NCI-H524 (cell line): ENCODE measurements at regions not wholly inside any gene's neighbourhood (a gene's known extent, or its start where the extent isn't known, plus 50 kb on each side); places are given as distances from the start of the nearest gene placed in this dataset.

Experiments
- DNase-seq, 2 experiments: peaks; one replicate each; lab custom pipeline; 2025; lab: John Stamatoyannopoulos, UW

GRCh38 chr10:131650169-131650705 lies 250.6 kb upstream of the PPP2R2D start:
- no peak for DNase-seq

DNA sequence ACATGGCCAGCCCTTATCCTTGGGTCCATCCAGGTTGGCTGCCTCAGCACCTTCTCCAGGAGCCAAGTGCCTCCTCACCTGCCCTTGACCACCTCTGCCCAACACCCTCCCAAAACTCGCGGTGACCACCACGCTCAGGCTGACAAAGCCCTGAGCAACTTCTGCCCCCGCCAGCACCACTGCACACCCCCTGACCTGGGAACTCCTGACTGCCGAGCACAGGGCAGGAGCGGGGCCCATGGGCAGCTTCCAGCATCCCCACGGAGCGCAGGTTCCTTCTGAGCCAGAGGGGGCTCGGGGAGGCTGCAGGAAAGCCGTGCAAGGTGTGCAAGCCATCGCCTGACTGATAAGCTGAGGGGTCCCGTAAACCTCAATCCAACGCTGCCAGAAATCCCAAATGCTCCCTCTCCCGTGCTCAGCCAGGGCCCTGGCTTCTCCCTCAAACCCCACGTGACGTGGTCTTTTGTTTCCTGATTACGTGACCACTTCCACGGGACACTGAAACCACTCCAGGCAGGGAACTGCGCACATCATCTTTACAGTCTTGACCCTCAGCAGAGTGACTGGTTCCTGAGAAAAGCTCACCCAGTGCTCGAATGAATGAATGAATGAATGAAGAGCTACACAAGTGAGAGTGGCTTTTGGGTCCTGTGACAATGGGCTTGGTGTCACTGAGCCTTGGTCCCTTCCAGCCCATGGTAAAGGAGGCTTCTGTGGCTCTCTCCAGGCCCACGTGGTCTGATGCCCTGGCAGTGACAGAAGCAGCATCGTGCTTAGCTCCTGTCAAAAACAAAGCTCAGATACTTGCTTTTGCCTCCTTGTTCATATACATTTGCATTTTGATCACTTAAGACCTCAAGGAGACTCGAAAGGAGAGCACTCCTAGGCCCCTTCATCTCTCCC lies 249.8 kb upstream of the PPP2R2D start:
- no peak for DNase-seq

DNA sequence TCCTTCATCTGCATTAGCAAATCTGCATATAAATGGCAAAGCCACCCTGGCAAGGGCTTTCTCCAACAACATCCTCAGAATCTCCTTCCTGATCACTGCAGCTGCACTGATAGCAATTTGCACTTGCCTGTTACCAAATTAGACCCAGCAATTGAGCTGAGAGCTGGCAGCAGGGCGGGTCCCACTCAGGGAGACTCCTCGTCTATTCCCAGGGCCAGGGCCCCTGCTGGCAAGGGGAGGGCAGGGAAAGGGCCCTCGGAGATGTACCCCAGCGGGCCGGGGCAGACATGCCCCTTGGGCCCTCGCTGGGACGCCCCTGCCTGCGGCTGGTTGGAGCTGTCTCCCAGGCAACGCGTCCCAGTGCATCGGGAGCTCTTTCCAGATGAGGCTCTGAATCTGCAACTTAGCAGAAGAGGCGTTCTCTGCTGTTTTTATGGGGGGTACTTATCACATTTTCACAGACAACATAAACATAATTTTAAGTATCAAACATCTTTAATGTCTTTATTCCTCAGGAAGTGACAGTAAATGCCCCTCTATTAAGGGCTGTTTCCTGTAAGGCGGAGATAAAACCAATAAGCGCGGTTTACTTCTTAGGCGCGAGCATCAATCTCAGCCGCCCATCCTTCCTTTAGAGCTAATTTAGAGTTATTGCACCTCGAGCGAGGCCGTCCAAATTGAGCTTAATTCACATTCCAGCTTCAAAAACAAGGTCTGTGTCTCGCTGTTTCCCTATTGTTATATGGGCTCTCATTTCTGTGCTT lies 249.0 kb upstream of the PPP2R2D start:
- DNase-seq: no peak

GRCh38 chr10:131652438-131653139 lies 248.2 kb upstream of the PPP2R2D start:
- no peak for DNase-seq

DNA sequence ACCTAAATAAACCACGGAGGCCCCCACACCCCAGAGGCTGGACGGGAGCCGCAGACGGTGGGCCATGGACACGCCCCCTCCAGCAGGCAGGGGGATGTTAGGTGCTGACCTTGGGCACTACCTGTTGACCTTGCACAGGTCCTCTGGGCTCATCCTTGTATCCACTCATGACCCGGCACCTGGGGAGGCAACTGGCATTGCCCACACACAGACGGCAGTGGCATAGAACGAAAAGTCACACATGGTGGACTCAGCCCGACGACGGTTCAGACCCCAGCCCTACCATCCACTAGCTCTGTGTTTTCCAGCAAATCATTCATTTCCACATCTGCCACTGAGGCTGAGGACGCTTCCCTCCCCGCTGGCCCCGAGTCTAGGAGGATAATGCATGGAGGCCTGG lies 247.7 kb upstream of the PPP2R2D start:
- no peak for DNase-seq

DNA sequence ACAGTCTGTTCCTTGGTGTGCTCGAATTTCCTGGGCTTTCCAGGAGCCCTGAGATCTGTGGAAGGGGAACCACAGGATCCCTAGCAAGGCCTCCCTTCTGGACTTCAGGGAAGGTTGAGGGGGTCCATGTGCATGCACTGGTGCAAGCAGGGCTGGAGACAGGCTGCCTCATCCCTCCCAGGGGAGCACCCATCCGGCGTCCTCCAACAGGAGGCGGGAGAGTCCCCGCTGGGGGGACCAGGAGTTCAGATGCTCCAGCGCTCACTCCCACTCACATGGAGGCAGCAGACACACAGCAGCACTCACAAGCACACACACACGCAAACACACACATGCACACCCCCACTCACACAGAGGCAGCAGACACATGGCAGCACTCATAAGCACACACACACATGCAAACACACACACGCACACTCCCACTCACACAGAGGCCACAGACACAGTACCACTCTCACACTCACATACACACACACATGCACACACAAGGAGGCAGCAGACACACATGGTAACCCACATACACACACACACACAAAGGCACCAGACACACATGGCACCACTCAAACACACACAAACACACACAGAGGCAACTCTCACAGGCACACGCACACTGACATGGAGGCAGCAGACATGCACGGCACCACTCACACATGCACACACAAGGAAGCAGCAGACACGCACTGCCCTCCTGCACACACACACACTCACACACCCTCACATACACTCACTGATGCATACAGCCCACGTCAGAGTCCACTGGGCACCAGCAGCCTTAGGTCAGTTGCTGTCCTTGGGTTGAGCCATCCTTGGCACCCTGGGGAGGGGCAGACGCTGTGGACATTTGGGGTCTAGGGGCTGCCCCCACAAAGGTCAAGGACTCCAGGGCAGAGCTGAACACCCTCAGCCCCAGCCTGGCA lies 247.0 kb upstream of the PPP2R2D start:
- no peak for DNase-seq

DNA sequence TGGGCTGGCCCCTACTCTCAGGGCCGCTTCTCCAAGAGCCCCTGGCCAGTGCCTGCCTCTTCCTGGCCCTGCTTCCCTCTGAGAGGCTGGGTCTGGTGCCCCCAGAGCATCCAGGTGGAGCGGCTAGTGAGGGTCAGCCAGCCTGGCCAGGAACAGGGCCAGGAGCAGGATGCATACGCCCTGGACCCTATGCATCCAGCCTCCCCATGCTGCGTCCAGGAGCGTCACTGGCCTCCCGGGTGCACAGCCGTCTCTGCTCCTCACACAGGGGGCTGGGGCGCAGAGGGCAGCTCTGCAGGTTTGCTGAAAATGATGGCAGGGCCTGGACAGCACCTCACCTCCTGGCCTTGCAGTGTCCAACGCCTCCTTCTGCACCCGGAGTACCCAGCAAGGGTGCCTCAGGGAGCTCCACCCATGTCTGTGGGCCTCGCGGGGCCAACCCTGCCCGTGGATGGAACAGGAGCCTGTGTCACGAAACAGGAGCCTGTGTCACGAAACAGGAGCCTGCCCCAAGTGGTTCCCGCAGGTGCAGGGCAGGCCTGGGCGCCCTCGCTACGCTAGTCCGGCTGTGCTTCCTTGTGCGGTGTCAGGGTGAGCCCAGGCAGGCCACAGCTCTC lies 246.2 kb upstream of the PPP2R2D start:
- no peak for DNase-seq

DNA sequence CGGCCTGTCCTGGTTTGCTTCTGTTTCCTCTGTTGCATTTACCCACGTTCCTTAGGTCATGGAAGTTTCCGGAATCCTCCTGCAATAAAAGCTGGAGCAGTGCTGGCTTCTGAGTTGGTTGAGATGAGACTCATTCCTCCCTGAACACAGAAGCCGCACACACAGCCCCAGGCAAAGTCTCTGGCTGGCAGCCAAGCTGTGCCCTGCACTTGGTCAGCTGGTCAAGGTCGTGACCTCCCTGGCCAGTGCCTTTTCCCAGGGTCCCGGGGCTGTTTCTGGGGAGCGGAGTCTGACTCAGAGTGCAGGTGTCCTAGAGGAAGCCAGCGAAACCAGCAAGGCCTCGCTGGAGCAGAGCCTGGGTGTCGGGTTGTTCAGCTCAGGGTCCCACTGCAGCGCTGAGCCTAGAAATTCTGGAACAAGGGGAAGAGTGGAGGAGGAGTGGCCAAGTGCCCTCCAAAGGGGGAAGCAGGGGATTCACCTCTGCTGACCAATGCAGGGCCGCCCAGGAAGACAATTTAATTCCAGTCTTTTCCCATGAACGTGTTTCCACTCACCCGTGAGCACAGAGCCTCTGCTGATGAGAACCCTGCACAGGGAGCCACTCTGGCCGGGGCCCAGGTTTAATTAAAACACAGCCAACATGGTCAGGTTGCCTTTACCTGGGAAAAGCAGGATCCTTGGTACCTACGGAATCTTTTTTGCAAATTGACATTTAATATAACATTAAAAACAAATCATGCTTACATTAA lies 245.5 kb upstream of the PPP2R2D start:
- DNase-seq: no peak

DNA sequence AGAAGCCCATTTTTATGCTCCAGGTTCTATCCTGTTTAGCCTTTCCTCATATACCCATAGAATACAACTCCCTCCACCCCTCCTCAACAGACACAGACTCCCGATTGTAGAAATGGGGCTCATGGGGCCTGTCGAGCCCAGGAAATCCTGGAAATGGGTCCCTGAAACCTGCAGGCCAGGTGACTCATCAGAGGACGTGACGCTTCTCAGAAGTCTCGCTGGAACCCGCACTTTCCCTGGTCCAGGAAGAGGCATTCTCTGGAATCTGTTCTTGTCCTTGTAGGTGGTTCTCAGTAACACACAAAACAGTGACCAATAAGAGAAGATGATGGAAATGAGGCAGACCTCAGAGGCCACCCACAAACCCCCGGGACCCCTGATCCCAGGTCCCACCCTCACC lies 244.8 kb upstream of the PPP2R2D start:
- DNase-seq: no peak

- no peak for DNase-seq
Measured at GRCh38 chr10:131656431-131656841, 244.4 kb upstream of the PPP2R2D start.

GRCh38 chr10:131657318-131657984 lies 243.4 kb upstream of the PPP2R2D start:
- no peak for DNase-seq

- no peak for DNase-seq
Measured at GRCh38 chr10:131657985-131658330, 242.8 kb upstream of the PPP2R2D start.

GRCh38 chr10:131658476-131659110 lies 242.2 kb upstream of the PPP2R2D start:
- DNase-seq: no peak

DNA sequence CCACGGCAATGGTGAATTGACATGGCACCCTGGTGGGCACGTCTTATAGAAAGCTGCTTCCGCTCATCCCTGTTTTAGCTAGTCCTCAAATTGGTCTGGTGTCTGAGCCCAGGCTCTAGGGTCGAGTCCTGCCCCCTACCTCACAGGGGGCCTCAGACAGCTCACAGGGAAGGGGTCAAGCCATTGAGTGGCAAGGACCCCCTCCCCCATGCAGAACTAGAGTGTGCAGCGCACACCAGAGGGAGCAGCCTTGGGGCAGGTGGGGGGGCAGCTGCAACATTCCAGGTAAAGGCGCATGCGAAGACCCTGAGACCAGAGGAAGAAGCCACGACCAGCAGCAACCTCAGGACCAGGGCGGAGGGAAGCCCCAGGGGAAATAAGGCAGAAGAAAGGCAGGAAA lies 240.4 kb upstream of the PPP2R2D start:
- DNase-seq: no peak

DNA sequence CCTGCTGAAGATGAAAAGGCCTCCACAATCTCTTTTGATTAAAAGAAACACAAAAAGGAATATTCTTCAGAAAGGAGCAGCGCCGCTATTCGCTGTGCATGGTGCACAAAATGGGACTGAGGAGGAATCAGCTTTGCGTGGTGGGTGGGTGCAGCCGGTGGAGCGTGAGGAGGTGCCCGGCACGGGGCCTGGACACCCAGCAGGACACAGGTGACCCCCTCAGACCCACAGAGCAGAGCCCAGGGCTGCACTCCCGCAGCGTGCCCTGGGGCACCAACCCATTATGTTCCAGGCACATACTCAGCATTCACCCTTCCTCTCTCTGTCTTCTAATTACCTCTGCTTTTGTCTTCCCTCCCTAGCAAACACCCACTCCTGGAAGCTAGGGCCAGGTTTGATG lies 238.0 kb upstream of the PPP2R2D start:
- no peak for DNase-seq

DNA sequence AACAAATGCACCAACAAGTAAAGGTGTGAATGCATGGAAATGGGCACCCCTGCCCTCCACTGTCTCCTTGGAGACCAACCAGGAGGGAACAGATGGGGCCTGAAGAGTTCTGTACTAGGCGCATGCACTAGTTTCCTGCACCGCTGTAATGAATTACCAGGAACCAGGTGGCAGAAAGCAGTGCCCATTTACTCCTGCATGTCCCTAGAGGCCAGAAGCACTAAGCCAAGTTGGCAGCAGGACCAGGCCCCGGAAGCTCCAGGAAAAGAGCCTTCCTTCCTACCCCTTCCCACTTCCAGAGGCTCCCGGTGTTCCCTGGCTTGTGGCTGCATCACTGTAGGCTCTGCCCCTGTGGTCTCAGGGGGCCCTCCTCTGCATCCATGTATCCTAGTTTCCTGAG lies 237.5 kb upstream of the PPP2R2D start:
- peak; percentile 48 to 69 for DNase-seq

DNA sequence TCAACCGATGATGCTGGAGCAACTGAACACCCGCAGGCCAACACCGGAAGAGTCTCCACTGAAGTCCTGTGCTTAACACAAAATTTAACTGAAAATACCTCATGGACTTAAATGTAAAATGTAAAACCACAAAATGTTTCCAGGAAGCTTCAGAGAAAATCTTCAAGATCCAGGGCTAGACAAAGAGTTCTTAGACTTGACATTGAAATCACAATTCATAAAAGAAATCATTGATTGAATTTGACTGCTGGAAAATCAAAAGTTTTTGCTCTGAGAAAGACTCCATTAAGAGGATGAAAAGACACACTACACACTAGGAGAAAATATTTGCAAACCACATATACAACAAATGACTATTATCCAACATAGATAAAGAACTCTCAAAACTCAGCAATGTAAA lies 234.7 kb upstream of the PPP2R2D start:
- no peak for DNase-seq

DNA sequence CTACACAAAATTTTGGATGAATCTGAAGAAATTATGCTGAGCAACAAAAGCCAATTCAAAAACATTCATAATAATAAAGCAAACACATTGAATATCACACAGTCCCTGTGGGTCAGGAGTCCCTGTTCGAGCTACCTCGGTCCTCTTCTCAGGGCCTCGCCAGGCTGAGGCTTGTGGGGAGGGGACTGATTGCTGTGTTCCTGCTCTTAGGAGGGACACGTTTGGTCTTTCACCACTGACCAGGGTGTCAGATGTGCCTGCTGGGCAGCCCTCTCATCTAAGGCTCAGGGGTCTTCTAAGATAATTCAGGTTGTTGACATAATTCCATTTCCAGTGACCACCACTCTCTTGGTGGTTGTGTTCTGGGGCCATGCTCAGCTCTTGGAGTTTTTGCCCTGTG lies 233.8 kb upstream of the PPP2R2D start:
- DNase-seq: no peak

DNA sequence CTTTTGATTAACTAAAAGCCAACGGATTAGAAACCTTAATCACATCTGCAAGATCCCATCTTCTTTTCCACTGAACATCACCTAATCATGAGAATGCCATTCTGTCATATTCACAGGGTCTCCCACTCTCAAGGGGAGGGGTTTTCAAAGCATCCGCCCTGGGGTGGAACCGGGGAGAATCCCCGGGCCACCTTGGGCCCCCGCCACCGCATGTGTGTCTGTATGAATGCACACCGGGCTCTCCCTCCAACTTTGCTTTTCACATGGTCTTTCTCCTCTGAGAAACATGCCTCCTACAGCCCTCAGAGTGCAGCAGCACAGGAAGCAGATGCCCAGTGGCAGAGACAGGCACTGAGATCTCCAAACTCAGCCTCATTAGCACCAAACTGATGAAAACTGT lies 233.2 kb upstream of the PPP2R2D start:
- no peak for DNase-seq
